BLaER1 treated with 17β-estradiol and CSF1 and Interleukin-3, amounts not matched to agents 10 nM and 100 nM (cell line): ENCODE measurements at regions not wholly inside any gene's neighbourhood (a gene's known extent, or its start where the extent isn't known, plus 50 kb on each side); places are given as distances from the start of the nearest gene placed in this dataset.

Experiments
- H3K27ac ChIP-seq, 11 experiments: shearing (Covaris generic); formaldehyde crosslinking; 2 replicates each; pipeline ENCODE4 v1.8.1; 2022
- H3K27me3 ChIP-seq, 11 experiments: shearing (Covaris generic); formaldehyde crosslinking; 2 replicates each; pipeline ENCODE4 v1.8.1; 2022
- H3K36me3 ChIP-seq, 11 experiments: shearing (Covaris generic); formaldehyde crosslinking; 2 replicates each; pipeline ENCODE4 v1.8.1; 2022
- H3K4me1 ChIP-seq, 10 experiments: shearing (Covaris generic); formaldehyde crosslinking; 2 replicates each; pipeline ENCODE4 v1.8.1; 2022
- H3K4me2 ChIP-seq, 11 experiments: shearing (Covaris generic); formaldehyde crosslinking; 2 replicates each; pipeline ENCODE4 v1.8.1; 2022
- H3K4me3 ChIP-seq, 10 experiments: shearing (Covaris generic); formaldehyde crosslinking; 2 replicates each; pipeline ENCODE4 v1.8.1; 2022
- H3K9ac ChIP-seq, 11 experiments: shearing (Covaris generic); formaldehyde crosslinking; 2 replicates each; pipeline ENCODE4 v1.8.1; 2022
- H3K9me3 ChIP-seq, 11 experiments: shearing (Covaris generic); formaldehyde crosslinking; replicated peaks in 1 of 11; 2 replicates each; pipeline ENCODE4 v1.8.1; 2022
- H4K20me1 ChIP-seq, 11 experiments: shearing (Covaris generic); formaldehyde crosslinking; 2 replicates each; pipeline ENCODE4 v1.8.1; 2022
- Cebpa-rat ChIP-seq, 11 experiments: shearing (Covaris generic); IDR thresholded peaks; 2 replicates each; pipeline ENCODE4 v1.8.1; 2022

DNA sequence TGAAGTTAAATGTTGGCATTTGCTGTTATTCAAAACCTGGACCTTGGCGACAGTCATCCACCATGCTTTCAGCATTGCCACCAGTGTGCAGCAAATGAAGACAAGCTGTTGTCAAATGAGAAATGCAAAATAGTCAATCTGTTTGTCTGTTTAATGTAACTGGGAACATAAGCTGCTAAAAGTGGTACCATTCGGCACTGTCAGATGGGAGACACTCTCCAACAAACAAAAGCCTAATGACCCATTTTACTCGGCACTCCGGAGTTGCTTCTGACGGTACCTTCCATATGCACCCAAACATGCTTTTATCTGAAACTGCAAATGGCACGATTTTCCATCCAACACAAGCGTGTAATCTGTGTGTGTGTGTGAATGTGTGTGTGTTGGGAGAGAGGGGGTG lies 297.8 kb downstream of the MAF start:
- H3K27me3 ChIP-seq: no peaks in the 10 kb centered on the region
- no peaks in the 10 kb centered on the region for H4K20me1 ChIP-seq
- no peak overlapping the region for H3K4me3 ChIP-seq
- H3K4me1 ChIP-seq: peaks cover 0 to 53% (median 4%) of the 10 kb centered on the region in 10 experiments; a peak in 11 of 20 replicates
- H3K36me3 ChIP-seq: no peaks in the 10 kb centered on the region
- H3K9me3 ChIP-seq: peaks cover 0 to 9% (median 0%) of the 10 kb centered on the region in 11 experiments; a peak in 1 of 22 replicates
- no peak for TF ChIP-seq Cebpa-rat (IDR thresholded peaks at IDR 0.05)
- no peak overlapping the region for H3K27ac ChIP-seq
- peak overlapping the region in 2 of 11 experiments; percentile 34 to 45; a peak in 3 of 22 replicates for H3K4me2 ChIP-seq
- H3K9ac ChIP-seq: no peak overlapping the region

- H3K27ac ChIP-seq: no peak overlapping the region
- H3K27me3 ChIP-seq: no peaks in the 10 kb centered on the region
- peaks cover 0 to 49% (median 4%) of the 10 kb centered on the region in 10 experiments; a peak in 9 of 20 replicates for H3K4me1 ChIP-seq
- H3K4me3 ChIP-seq: no peak overlapping the region
- no peak overlapping the region for H3K9ac ChIP-seq
- peaks cover 0 to 7% (median 0%) of the 10 kb centered on the region in 11 experiments; a peak in 1 of 22 replicates for H3K9me3 ChIP-seq
- H4K20me1 ChIP-seq: no peaks in the 10 kb centered on the region
- no peaks in the 10 kb centered on the region for H3K36me3 ChIP-seq
- no peak overlapping the region for H3K4me2 ChIP-seq
- TF ChIP-seq Cebpa-rat (IDR thresholded peaks at IDR 0.05): no peak
Observed at GRCh38 chr16:79301051-79301450, 299.5 kb downstream of the MAF start.

- no peak overlapping the region for H3K27ac ChIP-seq
- H3K27me3 ChIP-seq: no peaks in the 10 kb centered on the region
- no peaks in the 10 kb centered on the region for H3K36me3 ChIP-seq
- H3K4me1 ChIP-seq: peaks cover 0 to 49% (median 7%) of the 10 kb centered on the region in 10 experiments; a peak in 11 of 20 replicates
- H3K4me3 ChIP-seq: no peak overlapping the region
- no peak for TF ChIP-seq Cebpa-rat (IDR thresholded peaks at IDR 0.05)
- H3K9me3 ChIP-seq: no peaks in the 10 kb centered on the region
- peak overlapping the region in 2 of 11 experiments; percentile 72 to 74; a peak in 2 of 22 replicates for H3K4me2 ChIP-seq
- no peak overlapping the region for H3K9ac ChIP-seq
- no peaks in the 10 kb centered on the region for H4K20me1 ChIP-seq
Observed at GRCh38 chr16:79298894-79299799, 301.4 kb downstream of the MAF start.

GRCh38 chr16:79298476-79298875 lies 302.1 kb downstream of the MAF start:
- no peaks in the 10 kb centered on the region for H3K36me3 ChIP-seq
- no peaks in the 10 kb centered on the region for H3K9me3 ChIP-seq
- no peak overlapping the region for H3K9ac ChIP-seq
- peaks cover 0 to 54% (median 10%) of the 10 kb centered on the region in 10 experiments; a peak in 11 of 20 replicates for H3K4me1 ChIP-seq
- no peaks in the 10 kb centered on the region for H4K20me1 ChIP-seq
- H3K27me3 ChIP-seq: no peaks in the 10 kb centered on the region
- H3K27ac ChIP-seq: no peak overlapping the region
- no peak overlapping the region for H3K4me3 ChIP-seq
- no peak for TF ChIP-seq Cebpa-rat (IDR thresholded peaks at IDR 0.05)
- H3K4me2 ChIP-seq: peak overlapping the region in 2 of 11 experiments; percentile 72 to 74; a peak in 4 of 22 replicates

GRCh38 chr16:79297805-79298204 lies 302.7 kb downstream of the MAF start:
- no peaks in the 10 kb centered on the region for H3K27me3 ChIP-seq

GRCh38 chr16:79297296-79297695 lies 303.2 kb downstream of the MAF start:
- Histone ChIP-seq H4K20me1 (no peaks in the 10 kb centered on the region), H3K9ac (no peak overlapping the region), H3K4me3 (no peak overlapping the region), H3K9me3 (no peaks in the 10 kb centered on the region), H3K4me1 (peaks cover 0 to 56% (median 12%) of the 10 kb centered on the region in 10 experiments; a peak in 11 of 20 replicates), H3K27me3 (no peaks in the 10 kb centered on the region), H3K27ac (no peak overlapping the region), H3K36me3 (no peaks in the 10 kb centered on the region), H3K4me2 (peak overlapping the region in 3 of 11 experiments; percentile 54 to 74 (median 72); a peak in 6 of 22 replicates)
- no peak for TF ChIP-seq Cebpa-rat (IDR thresholded peaks at IDR 0.05)

More at GRCh38 chr16:79297805-79298204, 302.7 kb downstream of the MAF start:
- Histone ChIP-seq H3K9ac (no peak overlapping the region), H3K27ac (no peak overlapping the region), H3K4me3 (no peak overlapping the region), H4K20me1 (no peaks in the 10 kb centered on the region), H3K36me3 (no peaks in the 10 kb centered on the region), H3K9me3 (no peaks in the 10 kb centered on the region), H3K4me2 (peak overlapping the region in 3 of 11 experiments; percentile 54 to 74 (median 72); a peak in 6 of 22 replicates), H3K4me1 (peaks cover 0 to 54% (median 12%) of the 10 kb centered on the region in 10 experiments; a peak in 11 of 20 replicates)
- TF ChIP-seq Cebpa-rat (IDR thresholded peaks at IDR 0.05): no peak

- Histone ChIP-seq H3K4me3 (no peak overlapping the region), H3K27ac (no peak overlapping the region), H4K20me1 (no peaks in the 10 kb centered on the region), H3K27me3 (no peaks in the 10 kb centered on the region), H3K36me3 (no peaks in the 10 kb centered on the region), H3K9ac (no peak overlapping the region), H3K9me3 (no peaks in the 10 kb centered on the region), H3K4me2 (no peak overlapping the region), H3K4me1 (peaks cover 0 to 56% (median 12%) of the 10 kb centered on the region in 10 experiments; a peak in 11 of 20 replicates)
- no peak for TF ChIP-seq Cebpa-rat (IDR thresholded peaks at IDR 0.05)
Observed at GRCh38 chr16:79296491-79296890, 304.0 kb downstream of the MAF start.

GRCh38 chr16:79295746-79296145 lies 304.8 kb downstream of the MAF start:
- H3K36me3 ChIP-seq: no peaks in the 10 kb centered on the region
- no peak overlapping the region for H3K27ac ChIP-seq
- no peaks in the 10 kb centered on the region for H3K27me3 ChIP-seq
- no peak overlapping the region for H3K9ac ChIP-seq
- no peaks in the 10 kb centered on the region for H3K9me3 ChIP-seq
- TF ChIP-seq Cebpa-rat (IDR thresholded peaks at IDR 0.05): no peak
- no peaks in the 10 kb centered on the region for H4K20me1 ChIP-seq
- no peak overlapping the region for H3K4me3 ChIP-seq
- H3K4me1 ChIP-seq: peaks cover 0 to 56% (median 12%) of the 10 kb centered on the region in 10 experiments; a peak in 11 of 20 replicates
- peak overlapping the region in 2 of 11 experiments; percentile 25; a peak in 2 of 22 replicates for H3K4me2 ChIP-seq

DNA sequence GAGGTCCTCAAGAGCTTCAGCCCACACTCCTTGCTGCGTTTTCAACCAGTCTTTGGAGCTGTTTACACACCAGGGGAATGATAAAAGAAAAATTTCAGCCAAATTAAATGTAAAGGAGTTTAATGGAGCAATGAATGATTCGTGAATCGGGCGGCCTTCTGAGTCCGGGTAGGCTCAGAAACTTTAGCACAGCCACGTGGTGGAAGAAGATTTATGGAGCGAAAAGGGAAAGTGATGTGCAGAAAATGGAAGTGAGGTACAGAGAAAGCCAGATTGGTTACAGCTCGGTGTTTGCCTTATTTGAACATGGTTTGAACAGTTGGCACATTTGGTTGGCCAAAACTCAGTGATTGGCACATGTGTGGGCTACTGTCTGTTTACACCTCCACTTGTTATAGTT lies 305.4 kb downstream of the MAF start:
- H3K9me3 ChIP-seq: no peaks in the 10 kb centered on the region
- H4K20me1 ChIP-seq: no peaks in the 10 kb centered on the region
- peaks cover 0 to 56% (median 12%) of the 10 kb centered on the region in 10 experiments; a peak in 11 of 20 replicates for H3K4me1 ChIP-seq
- H3K27ac ChIP-seq: no peak overlapping the region
- H3K4me3 ChIP-seq: no peak overlapping the region
- H3K9ac ChIP-seq: no peak overlapping the region
- no peaks in the 10 kb centered on the region for H3K27me3 ChIP-seq
- H3K36me3 ChIP-seq: no peaks in the 10 kb centered on the region
- peak overlapping the region in 2 of 11 experiments; percentile 25; a peak in 2 of 22 replicates for H3K4me2 ChIP-seq
- no peak for TF ChIP-seq Cebpa-rat (IDR thresholded peaks at IDR 0.05)
